ENCODE measurements at regions not wholly inside any gene's neighbourhood (a gene's known extent, or its start where the extent isn't known, plus 50 kb on each side); places are given as distances from the start of the nearest gene placed in this dataset.
A peak's percentile ranks its signal among the peaks of the same experiment; 100 is the strongest.

GRCh38 chr11:131232261-131232660 lies 138.2 kb upstream of the NTM start:
- DNase-seq (ENCODE audit: low read depth in 2 of 2) = no peak

- no peak for DNase-seq (ENCODE audit: low read depth in 2 of 2)
Measured at GRCh38 chr11:131234221-131234620, 136.2 kb upstream of the NTM start.

GRCh38 chr11:131235328-131236298 lies 134.8 kb upstream of the NTM start:
- no peak for DNase-seq (ENCODE audit: low read depth in 2 of 2)

GRCh38 chr11:131240421-131240820 lies 130.0 kb upstream of the NTM start:
- no peak for DNase-seq (ENCODE audit: low read depth in 2 of 2)

GRCh38 chr11:131242476-131243000 lies 127.9 kb upstream of the NTM start:
- DNase-seq (ENCODE audit: low read depth in 2 of 2) = no peak

GRCh38 chr11:131246156-131246555 lies 124.3 kb upstream of the NTM start:
- DNase-seq (ENCODE audit: low read depth in 2 of 2) = no peak

GRCh38 chr11:131246663-131247062 lies 123.8 kb upstream of the NTM start:
- peak in 1 of 2 donors; percentile 0 for DNase-seq (ENCODE audit: low read depth in 2 of 2)

- no peak for DNase-seq (ENCODE audit: low read depth in 2 of 2)
Measured at GRCh38 chr11:131248588-131248987, 121.8 kb upstream of the NTM start.

GRCh38 chr11:131253142-131253655 lies 117.2 kb upstream of the NTM start:
- DNase-seq (ENCODE audit: low read depth in 2 of 2) = no peak

GRCh38 chr11:131253656-131254151 lies 116.7 kb upstream of the NTM start:
- DNase-seq (ENCODE audit: low read depth in 2 of 2) = no peak

GRCh38 chr11:131254254-131254653 lies 116.2 kb upstream of the NTM start:
- no peak for DNase-seq (ENCODE audit: low read depth in 2 of 2)

- no peak for DNase-seq (ENCODE audit: low read depth in 2 of 2)
Measured at GRCh38 chr11:131274233-131274632, 96.2 kb upstream of the NTM start.

- no peak for DNase-seq (ENCODE audit: low read depth in 2 of 2)
Measured at GRCh38 chr11:131275580-131275979, 94.8 kb upstream of the NTM start.

GRCh38 chr11:131278472-131278871 lies 91.9 kb upstream of the NTM start:
- DNase-seq (ENCODE audit: low read depth in 2 of 2) = no peak

GRCh38 chr11:131279654-131280384 lies 90.6 kb upstream of the NTM start:
- DNase-seq (ENCODE audit: low read depth in 2 of 2) = no peak

- DNase-seq (ENCODE audit: low read depth in 2 of 2) = no peak
Measured at GRCh38 chr11:131281316-131281715, 89.1 kb upstream of the NTM start.

GRCh38 chr11:131284041-131284440 lies 86.4 kb upstream of the NTM start:
- no peak for DNase-seq (ENCODE audit: low read depth in 2 of 2)

GRCh38 chr11:131288521-131289091 lies 81.8 kb upstream of the NTM start:
- DNase-seq (ENCODE audit: low read depth in 2 of 2) = no peak

- DNase-seq (ENCODE audit: low read depth in 2 of 2) = no peak
Measured at GRCh38 chr11:131290185-131290584, 80.2 kb upstream of the NTM start.

GRCh38 chr11:131295986-131296385 lies 74.4 kb upstream of the NTM start:
- DNase-seq (ENCODE audit: low read depth in 2 of 2) = no peak

- no peak for DNase-seq (ENCODE audit: low read depth in 2 of 2)
Measured at GRCh38 chr11:131297441-131297840, 73.0 kb upstream of the NTM start.
